HAP-1 (cell line): ENCODE measurements at regions not wholly inside any gene's neighbourhood (a gene's known extent, or its start where the extent isn't known, plus 50 kb on each side); places are given as distances from the start of the nearest gene placed in this dataset.
"Not testable (repeated sequence)": the region's sequence is repeated elsewhere in the genome, so short reads cannot be mapped to it uniquely, and the experiment has no call there.

ENCODE experiments used
- DNase-seq, 2 experiments: peaks; one replicate each; pipeline ENCODE4 v3.0.0-alpha.2; 2016 to 2020; ENCODE audit warnings: low spot score in 2 of 2
- H3K27me3 ChIP-seq: fragments of 250-450 bp; sonication (Bioruptor Pico); 2 replicates; pipeline ENCODE4 v1.5.1; 2020; ENCODE audit warnings: low read depth, mild to moderate bottlenecking, moderate library complexity
- H3K36me3 ChIP-seq: fragments of 250-450 bp; sonication (Bioruptor Pico); replicated peaks from 2 replicates; pipeline ENCODE4 v1.5.1; 2020; ENCODE audit warnings: mild to moderate bottlenecking
- H3K4me1 ChIP-seq: fragments of 250-450 bp; sonication (Bioruptor Pico); 2 replicates; pipeline ENCODE4 v1.5.1; 2020; ENCODE audit warnings: mild to moderate bottlenecking
- H3K4me3 ChIP-seq: fragments of 250-450 bp; sonication (Bioruptor Pico); 2 replicates; pipeline ENCODE4 v1.5.1; 2020; ENCODE audit warnings: mild to moderate bottlenecking, moderate library complexity
- H3K9me3 ChIP-seq: fragments of 250-450 bp; sonication (Bioruptor Pico); 2 replicates; pipeline ENCODE4 v1.5.1; 2020; ENCODE audit warnings: mild to moderate bottlenecking, moderate library complexity
- in situ Hi-C: fragments of 300-500 bp; cut with MboI; formaldehyde crosslinking; loops from 3 replicates; pipeline ENCODE4 v1.14.3; 2020; ENCODE audit warnings: low sequenced_read_pairs, inconsistent platforms, mixed read lengths

DNA sequence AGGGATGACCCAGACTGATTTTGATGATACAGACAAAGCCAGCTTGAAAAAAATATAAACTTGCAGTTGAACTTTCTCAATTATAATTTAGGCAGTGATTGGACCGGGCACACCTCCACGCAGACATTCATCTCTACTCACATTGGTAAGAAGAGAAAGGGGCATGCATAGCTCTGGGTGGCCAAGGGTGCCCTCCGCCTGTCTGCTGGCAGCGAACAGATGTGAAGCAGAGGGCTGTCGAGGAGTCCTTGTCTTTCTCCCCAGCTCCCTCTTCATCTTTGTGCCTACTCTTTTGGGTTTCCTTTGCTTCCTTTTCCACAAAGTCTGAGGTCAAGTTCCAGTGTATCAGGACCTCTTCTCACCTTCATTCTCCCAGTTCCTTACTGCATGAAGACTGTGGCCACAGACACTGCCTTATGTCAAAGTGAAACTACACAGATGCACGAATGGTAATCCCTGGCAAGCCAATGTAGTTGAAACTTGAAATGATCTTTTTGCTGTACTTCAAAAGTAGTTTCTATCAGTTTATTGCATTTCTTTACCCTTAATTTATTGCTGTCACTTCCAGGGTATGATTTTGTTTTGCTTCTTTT lies 343.7 kb upstream of the SOX9 start:
- in situ Hi-C loops: no loop called here
- no peaks in the 10 kb centered on the region for H3K36me3 ChIP-seq
- H3K9me3 ChIP-seq: no peaks in the 10 kb centered on the region
- H3K27me3 ChIP-seq: no peaks in the 10 kb centered on the region
- no peak for DNase-seq
- no peaks in the 10 kb centered on the region for H3K4me1 ChIP-seq
- no peak overlapping the region for H3K4me3 ChIP-seq

DNA sequence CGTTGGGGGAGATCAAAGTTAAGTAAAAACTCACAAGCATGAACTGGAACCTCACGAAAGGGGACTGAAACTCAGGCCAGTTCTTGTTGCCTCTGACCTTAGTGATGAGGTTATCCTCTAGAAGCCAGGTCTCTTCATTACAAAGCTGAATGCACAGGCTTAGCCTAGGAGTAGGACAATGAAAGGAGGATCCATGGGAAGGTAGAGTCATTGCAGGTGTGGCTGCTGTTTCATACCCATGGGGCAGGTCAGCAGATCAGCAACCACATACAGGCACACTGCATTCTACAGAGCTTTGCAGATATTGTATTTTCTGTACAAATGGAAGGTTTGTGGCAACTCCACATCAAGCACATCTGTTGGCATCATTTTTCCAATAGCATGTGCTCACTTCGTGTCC lies 341.3 kb upstream of the SOX9 start:
- in situ Hi-C loops: no loop called here
- Histone ChIP-seq H3K4me1 (no peaks in the 10 kb centered on the region), H3K36me3 (no peaks in the 10 kb centered on the region), H3K4me3 (no peak overlapping the region), H3K27me3 (no peaks in the 10 kb centered on the region), H3K9me3 (no peaks in the 10 kb centered on the region)
- no peak for DNase-seq

DNA sequence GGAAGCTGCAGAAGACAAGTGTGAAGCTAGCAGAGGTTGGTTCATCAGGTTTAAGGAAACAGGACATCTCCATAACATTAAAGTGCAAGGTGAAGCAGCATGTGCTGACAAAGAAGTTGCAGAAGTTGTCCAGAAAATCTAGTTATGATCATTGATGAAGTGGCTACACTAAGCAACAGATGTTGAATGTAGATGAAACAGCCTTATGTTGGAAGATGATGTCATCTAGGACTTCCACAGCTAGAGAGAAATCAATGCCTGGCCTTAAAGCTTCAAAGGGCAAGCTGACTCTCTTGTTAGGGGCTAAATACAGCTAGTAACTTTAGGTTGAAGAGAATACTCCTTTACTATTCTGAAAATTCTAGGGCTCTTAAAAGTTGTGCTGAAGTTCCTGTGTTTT lies 340.2 kb upstream of the SOX9 start:
- no peak overlapping the region for H3K4me3 ChIP-seq
- no peak for DNase-seq
- no peaks in the 10 kb centered on the region for H3K9me3 ChIP-seq
- H3K36me3 ChIP-seq: no peaks in the 10 kb centered on the region
- H3K4me1 ChIP-seq: no peaks in the 10 kb centered on the region
- in situ Hi-C loops: no loop called here
- no peaks in the 10 kb centered on the region for H3K27me3 ChIP-seq

DNA sequence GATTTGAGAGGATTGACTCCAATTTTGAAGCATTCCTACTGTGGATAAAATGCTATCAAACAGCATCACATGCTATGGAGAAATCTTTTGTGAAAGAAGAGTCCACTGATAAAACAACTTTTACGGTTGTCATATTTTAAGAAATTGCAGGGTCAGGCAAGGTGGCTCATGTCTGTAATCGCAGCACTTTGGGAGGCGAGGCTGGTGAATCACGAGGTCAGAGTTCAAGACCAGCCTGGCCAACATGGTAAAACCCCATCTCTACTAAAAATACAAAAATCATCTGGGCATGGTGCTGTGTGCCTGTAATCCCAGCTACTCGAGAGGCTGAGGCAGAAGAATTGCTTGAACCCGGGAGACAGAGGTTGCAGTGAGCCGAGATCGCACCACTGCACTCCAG lies 338.8 kb upstream of the SOX9 start:
- in situ Hi-C loops, H3K36me3 ChIP-seq, DNase-seq, H3K4me1 ChIP-seq, H3K9me3 ChIP-seq, H3K4me3 ChIP-seq, H3K27me3 ChIP-seq: not testable (repeated sequence)

DNA sequence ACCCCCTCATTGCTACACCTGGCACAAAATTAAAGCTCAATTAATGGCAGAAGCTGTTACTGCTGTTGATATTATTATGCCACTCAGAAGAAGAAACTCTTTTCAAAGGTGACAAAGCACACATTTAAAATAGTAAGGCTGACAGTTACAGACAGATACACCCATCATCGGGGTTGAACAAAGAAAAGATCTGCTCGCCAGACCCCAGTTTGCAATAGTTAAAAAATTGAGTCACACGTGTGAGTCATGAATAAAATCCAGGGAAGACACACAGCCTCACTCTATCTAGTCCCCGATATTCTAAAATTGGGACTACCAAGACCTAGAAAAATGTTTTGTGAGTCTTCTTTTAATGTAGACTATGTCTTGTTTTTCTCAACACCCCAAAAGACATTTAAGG lies 330.0 kb upstream of the SOX9 start:
- in situ Hi-C loops: no loop called here
- Histone ChIP-seq H3K27me3 (no peaks in the 10 kb centered on the region), H3K9me3 (no peaks in the 10 kb centered on the region; the same call in 1 of the 2 replicates), H3K4me1 (no peaks in the 10 kb centered on the region), H3K4me3 (no peak overlapping the region), H3K36me3 (no peaks in the 10 kb centered on the region)
- DNase-seq: no peak

DNA sequence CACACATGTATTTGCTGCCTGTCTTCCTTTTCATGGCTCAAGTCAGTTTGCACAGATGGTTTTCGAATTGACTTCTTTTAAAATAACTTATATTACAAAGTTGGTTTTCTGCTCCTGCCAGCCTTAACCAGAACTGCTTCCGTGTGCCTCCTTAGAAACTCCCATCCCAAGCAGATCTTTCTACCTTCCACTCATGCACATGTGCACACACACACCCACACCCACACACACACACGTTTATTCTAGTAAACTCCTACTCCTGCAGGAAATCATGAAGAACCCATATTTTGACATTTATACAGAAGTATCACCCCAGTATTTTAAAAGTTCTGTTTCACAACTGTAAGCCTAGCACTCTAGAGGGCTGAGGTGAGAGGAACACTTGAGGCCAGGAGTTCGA lies 329.5 kb upstream of the SOX9 start:
- no peaks in the 10 kb centered on the region for H3K27me3 ChIP-seq
- no peaks in the 10 kb centered on the region; the same call in 1 of the 2 replicates for H3K9me3 ChIP-seq
- in situ Hi-C loops: no loop called here
- no peak for DNase-seq
- no peaks in the 10 kb centered on the region for H3K36me3 ChIP-seq
- no peaks in the 10 kb centered on the region for H3K4me1 ChIP-seq
- H3K4me3 ChIP-seq: no peak overlapping the region

DNA sequence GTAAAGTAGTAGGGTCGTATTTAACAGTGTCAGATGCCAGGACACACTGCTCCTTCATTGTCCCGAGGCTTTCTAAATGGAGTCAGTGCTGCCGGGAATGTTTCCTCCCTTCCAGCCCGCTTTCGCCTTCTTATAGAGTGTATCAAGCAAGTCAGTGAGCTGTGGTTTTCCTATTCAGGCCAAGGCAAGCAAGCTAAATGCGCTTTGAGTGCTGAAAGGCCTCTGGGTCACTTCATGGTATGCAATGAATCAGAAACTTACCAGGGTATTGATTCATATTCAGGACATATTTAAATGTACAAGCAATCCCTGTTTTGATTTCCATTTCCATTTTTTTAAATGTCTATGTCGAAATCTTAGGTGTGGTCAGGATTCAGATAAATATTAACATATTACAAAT lies 327.9 kb upstream of the SOX9 start:
- no peaks in the 10 kb centered on the region for H3K27me3 ChIP-seq
- no peak overlapping the region for H3K4me3 ChIP-seq
- no peaks in the 10 kb centered on the region for H3K36me3 ChIP-seq
- no peaks in the 10 kb centered on the region; the same call in 1 of the 2 replicates for H3K9me3 ChIP-seq
- H3K4me1 ChIP-seq: no peaks in the 10 kb centered on the region
- no peak for DNase-seq
- in situ Hi-C loops: no loop called here

DNA sequence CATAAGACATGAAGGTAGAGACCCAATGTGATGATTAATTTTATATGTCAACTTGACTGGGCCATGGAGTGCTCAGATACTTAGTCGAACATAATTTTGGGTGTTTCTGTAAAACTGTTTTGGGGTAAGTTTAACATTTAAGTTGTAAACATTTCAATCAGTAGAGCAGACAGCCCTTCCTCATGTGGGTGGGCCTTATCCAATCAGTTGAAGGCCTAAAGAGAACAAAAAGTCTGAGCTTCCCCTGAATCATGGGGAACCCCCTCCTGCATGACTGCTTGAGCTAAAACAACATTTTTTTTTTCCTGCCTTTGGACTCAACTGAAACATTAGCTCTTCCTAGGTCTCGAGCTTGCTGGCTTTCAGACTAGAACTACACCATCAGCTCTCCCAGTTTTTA lies 327.3 kb upstream of the SOX9 start:
- H3K27me3 ChIP-seq: no peaks in the 10 kb centered on the region
- DNase-seq: no peak
- H3K9me3 ChIP-seq: no peaks in the 10 kb centered on the region; the same call in 1 of the 2 replicates
- no peak overlapping the region for H3K4me3 ChIP-seq
- H3K36me3 ChIP-seq: no peaks in the 10 kb centered on the region
- H3K4me1 ChIP-seq: no peaks in the 10 kb centered on the region
- in situ Hi-C loops: no loop called here

DNA sequence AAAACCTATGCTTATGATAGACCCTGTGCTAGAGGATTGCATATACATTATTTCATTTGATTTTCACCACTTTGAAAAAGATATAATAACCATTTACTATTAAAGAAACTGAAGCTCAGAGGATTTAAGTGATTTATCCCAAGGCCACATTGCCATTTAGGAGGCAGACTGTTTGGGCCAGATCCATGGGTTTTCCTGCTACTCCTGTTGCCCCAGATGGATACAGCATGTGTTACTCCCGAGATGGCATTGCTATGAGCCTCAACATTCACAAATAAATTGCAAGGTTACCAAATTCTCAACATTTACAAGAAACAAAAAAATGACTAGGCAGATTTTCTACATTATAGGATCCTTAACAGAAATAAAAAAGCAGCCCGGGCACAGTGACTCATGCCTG lies 322.1 kb upstream of the SOX9 start:
- Histone ChIP-seq H3K9me3 (no peaks in the 10 kb centered on the region; the same call in 1 of the 2 replicates), H3K4me1 (no peaks in the 10 kb centered on the region), H3K4me3 (no peak overlapping the region), H3K36me3 (no peaks in the 10 kb centered on the region), H3K27me3 (no peaks in the 10 kb centered on the region)
- no peak for DNase-seq
- in situ Hi-C loops: no loop called here

DNA sequence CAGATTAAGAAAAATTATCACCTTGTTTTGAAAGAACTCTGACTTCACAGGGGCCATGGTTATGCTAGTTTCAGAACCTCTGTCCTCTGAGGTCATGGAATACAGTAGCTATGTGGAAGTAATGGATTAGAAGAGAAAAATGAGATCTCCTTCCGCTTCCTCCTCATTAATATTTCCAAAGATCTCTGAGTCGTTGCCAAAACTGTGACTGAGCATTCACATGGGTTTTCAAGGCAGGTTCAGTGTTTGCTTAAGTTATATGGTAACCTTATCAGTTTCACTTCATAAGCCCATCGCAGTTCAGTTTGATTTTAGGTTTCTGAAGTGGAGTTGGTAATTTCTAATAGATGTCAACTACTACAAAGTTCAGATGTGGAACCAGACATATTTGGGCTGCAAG lies 321.2 kb upstream of the SOX9 start:
- no peaks in the 10 kb centered on the region for H3K36me3 ChIP-seq
- in situ Hi-C loops: no loop called here
- no peaks in the 10 kb centered on the region; the same call in 1 of the 2 replicates for H3K9me3 ChIP-seq
- no peaks in the 10 kb centered on the region for H3K4me1 ChIP-seq
- no peak for DNase-seq
- no peaks in the 10 kb centered on the region for H3K27me3 ChIP-seq
- no peak overlapping the region for H3K4me3 ChIP-seq

DNA sequence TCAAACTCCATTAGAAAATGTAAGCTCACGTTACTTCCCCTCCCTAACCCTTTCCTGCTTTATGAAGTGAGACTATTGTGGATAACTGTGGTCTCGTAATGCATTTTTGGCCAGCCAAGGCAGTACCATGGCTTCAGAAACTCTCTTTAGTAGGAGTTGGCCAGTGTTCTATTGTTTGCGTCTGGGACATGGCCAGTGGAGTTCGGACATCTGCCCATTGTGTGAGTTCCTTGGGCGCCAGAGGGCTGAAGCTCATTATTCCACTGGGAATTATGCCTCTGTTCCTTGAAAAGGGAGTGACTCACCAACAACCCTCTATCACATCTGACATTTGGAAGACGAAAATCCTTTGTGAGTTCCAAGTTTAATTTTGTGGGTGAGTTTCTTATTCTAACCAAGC lies 319.5 kb upstream of the SOX9 start:
- DNase-seq: no peak
- in situ Hi-C loops: no loop called here
- Histone ChIP-seq H3K4me1 (no peaks in the 10 kb centered on the region), H3K36me3 (no peaks in the 10 kb centered on the region), H3K9me3 (peaks cover 4% of the 10 kb centered on the region), H3K27me3 (no peaks in the 10 kb centered on the region), H3K4me3 (no peak overlapping the region)

DNA sequence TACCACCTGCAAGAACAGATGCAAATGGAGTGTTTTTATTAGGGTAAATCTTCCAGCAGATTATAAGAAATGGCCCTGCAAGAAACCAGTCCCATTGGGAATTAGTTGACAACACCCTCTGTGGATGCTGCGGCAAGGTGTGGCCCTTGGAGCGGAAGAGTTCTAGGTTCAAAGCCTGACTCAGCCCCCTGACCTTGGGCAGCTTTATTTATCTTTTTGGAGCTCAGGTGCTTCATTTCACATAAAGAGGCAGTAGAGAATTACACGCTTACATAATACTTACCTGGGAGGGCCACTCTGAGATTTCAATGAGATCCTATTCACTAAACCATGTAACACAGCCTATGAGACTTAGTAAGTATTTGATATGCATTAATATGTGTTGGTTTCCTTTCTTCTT lies 318.2 kb upstream of the SOX9 start:
- H3K9me3 ChIP-seq: peaks cover 4% of the 10 kb centered on the region
- H3K4me3 ChIP-seq: no peak overlapping the region
- H3K36me3 ChIP-seq: no peaks in the 10 kb centered on the region
- no peaks in the 10 kb centered on the region for H3K27me3 ChIP-seq
- no peaks in the 10 kb centered on the region for H3K4me1 ChIP-seq
- no peak for DNase-seq
- in situ Hi-C loops: no loop called here

DNA sequence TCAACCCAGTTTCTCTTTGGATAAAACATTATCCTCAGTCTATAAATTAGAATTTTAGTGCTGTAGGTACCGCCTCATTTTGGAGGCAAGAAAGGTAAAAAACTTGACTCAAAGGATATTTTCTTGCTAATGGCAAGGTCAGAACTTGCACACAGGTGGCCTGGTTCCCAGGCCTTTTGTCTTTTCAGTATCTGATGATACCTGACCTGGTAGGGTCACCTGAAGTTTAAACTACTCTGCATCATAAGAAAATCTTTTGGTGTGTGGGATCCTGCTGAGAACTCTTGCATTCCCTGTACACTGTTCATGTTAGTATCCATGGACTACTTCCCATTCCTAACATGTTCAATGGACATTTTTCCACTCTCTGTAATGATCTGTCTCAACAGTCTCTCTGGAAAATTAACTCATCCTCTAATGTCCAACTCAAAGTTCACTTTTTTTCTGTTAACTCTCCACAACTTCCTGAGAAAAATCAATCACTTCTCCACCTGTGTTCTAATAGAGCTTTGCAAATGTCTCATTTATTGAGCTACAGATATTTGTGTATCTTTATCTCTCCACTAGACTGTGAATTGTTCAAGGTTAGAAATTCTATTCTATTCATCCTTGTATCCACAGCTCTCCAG lies 317.1 kb upstream of the SOX9 start:
- no peaks in the 10 kb centered on the region for H3K27me3 ChIP-seq
- DNase-seq: no peak
- in situ Hi-C loops: no loop called here

DNA sequence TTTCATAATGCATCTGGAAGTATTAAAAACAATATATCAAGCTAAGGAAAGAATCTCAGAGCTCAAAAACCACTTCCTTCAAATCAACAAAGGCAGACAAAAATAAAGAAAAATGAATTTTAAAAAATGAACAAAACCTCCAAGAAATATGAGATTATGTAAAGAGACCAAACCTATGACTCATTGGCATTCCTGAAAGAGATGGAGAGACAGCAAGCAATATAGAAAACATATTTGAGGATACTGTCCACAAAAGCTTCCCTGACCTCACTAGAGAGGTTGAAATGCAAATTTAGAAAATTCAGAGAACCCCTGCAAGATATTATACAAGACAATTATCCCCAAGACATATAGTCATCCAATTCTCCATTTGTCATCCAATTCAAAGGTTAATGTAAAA lies 311.3 kb upstream of the SOX9 start:
- Histone ChIP-seq H3K4me1 (no peaks in the 10 kb centered on the region), H3K36me3 (no peaks in the 10 kb centered on the region), H3K27me3 (no peaks in the 10 kb centered on the region), H3K9me3 (peaks cover 4% of the 10 kb centered on the region), H3K4me3 (no peak overlapping the region)
- DNase-seq: no peak
- in situ Hi-C loops: no loop called here

More for the DNA sequence above, 317.1 kb upstream of the SOX9 start:
- H3K4me1 ChIP-seq: no peaks in the 10 kb centered on the region
- H3K9me3 ChIP-seq: peaks cover 4% of the 10 kb centered on the region
- no peak overlapping the region for H3K4me3 ChIP-seq
- H3K36me3 ChIP-seq: no peaks in the 10 kb centered on the region

DNA sequence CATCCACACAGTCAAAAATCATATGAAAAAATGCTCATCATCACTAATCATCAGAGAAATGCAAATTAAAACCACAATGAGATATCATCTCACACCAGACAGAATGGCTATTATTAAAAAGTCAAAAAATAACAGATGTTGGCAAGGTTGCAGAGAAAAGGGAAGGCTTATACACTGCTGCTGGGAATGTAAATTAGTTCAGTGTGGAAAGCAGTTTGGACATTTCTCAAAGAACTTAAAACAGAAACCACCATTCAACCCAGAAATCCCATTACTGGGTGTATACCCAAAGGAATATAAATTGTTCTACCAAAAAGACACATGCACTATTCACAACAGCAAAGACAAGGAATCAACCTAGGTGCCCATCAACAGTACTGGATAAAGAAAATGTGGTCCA lies 307.0 kb upstream of the SOX9 start:
- H3K27me3 ChIP-seq, H3K36me3 ChIP-seq, H3K4me3 ChIP-seq, in situ Hi-C loops, H3K9me3 ChIP-seq, DNase-seq, H3K4me1 ChIP-seq: not testable (repeated sequence)
